ENCODE measurements at regions not wholly inside any gene's neighbourhood (a gene's known extent, or its start where the extent isn't known, plus 50 kb on each side); places are given as distances from the start of the nearest gene placed in this dataset.

DNA sequence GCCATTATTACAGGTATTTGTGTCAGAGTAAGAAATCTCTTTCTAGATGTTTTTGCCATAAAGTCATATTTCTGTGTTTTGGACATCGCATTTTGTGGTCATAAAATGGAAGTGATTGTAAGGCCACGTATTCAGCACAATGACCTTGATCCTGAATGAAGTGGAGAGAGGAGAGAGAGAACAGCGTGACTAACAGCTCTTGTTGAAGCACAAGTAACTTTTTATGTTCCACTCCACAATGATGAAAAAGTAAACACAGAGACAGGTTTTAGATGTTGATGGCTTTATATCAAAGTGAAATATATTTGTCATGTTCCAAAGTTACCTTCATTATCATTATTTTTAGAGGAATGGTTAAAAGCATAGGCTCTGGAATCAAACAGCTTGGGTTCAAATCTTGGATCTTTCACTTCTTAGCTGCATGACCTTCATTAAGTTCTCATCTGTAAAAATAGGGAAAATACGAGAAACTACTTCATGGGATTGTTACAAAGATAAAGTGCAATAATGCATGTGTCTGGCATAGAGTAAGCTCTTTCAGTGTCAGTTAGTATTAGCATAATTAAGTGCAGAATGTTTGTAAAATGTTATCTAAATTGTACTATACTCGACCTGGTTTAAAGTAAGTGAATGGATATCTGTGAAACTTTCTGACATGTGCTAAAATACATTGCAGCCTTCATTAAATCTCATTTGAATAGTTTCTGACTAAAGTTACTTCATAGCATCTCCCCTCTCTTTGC lies 341.5 kb upstream of the DNAJC19 start (continued):
- TF ChIP-seq, protein P1, sequence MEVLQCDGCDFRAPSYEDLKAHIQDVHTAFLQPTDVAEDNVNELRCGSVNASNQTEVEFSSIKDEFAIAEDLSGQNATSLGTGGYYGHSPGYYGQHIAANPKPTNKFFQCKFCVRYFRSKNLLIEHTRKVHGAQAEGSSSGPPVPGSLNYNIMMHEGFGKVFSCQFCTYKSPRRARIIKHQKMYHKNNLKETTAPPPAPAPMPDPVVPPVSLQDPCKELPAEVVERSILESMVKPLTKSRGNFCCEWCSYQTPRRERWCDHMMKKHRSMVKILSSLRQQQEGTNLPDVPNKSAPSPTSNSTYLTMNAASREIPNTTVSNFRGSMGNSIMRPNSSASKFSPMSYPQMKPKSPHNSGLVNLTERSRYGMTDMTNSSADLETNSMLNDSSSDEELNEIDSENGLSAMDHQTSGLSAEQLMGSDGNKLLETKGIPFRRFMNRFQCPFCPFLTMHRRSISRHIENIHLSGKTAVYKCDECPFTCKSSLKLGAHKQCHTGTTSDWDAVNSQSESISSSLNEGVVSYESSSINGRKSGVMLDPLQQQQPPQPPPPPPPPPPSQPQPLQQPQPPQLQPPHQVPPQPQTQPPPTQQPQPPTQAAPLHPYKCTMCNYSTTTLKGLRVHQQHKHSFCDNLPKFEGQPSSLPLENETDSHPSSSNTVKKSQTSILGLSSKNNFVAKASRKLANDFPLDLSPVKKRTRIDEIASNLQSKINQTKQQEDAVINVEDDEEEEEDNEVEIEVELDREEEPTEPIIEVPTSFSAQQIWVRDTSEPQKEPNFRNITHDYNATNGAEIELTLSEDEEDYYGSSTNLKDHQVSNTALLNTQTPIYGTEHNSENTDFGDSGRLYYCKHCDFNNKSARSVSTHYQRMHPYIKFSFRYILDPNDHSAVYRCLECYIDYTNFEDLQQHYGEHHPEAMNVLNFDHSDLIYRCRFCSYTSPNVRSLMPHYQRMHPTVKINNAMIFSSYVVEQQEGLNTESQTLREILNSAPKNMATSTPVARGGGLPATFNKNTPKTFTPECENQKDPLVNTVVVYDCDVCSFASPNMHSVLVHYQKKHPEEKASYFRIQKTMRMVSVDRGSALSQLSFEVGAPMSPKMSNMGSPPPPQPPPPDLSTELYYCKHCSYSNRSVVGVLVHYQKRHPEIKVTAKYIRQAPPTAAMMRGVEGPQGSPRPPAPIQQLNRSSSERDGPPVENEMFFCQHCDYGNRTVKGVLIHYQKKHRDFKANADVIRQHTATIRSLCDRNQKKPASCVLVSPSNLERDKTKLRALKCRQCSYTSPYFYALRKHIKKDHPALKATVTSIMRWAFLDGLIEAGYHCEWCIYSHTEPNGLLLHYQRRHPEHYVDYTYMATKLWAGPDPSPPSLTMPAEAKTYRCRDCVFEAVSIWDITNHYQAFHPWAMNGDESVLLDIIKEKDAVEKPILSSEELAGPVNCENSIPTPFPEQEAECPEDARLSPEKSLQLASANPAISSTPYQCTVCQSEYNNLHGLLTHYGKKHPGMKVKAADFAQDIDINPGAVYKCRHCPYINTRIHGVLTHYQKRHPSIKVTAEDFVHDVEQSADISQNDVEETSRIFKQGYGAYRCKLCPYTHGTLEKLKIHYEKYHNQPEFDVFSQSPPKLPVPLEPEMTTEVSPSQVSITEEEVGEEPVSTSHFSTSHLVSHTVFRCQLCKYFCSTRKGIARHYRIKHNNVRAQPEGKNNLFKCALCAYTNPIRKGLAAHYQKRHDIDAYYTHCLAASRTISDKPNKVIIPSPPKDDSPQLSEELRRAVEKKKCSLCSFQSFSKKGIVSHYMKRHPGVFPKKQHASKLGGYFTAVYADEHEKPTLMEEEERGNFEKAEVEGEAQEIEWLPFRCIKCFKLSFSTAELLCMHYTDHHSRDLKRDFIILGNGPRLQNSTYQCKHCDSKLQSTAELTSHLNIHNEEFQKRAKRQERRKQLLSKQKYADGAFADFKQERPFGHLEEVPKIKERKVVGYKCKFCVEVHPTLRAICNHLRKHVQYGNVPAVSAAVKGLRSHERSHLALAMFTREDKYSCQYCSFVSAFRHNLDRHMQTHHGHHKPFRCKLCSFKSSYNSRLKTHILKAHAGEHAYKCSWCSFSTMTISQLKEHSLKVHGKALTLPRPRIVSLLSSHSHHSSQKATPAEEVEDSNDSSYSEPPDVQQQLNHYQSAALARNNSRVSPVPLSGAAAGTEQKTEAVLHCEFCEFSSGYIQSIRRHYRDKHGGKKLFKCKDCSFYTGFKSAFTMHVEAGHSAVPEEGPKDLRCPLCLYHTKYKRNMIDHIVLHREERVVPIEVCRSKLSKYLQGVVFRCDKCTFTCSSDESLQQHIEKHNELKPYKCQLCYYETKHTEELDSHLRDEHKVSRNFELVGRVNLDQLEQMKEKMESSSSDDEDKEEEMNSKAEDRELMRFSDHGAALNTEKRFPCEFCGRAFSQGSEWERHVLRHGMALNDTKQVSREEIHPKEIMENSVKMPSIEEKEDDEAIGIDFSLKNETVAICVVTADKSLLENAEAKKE (CRISPR knock-in tag; IDR thresholded peaks at IDR 0.05) = no peak
- TF ChIP-seq NANOG (IDR thresholded peaks at IDR 0.05; ENCODE audit: borderline replicate concordance) (no peak), EZH2phosphoT487 (IDR thresholded peaks at IDR 0.05; ENCODE audit: unreplicated experiment) (no peak), POLR2AphosphoS5 (IDR thresholded peaks at IDR 0.05; ENCODE audit: low read depth) (no peak), STAT1 (IDR thresholded peaks at IDR 0.05; ENCODE audit: unreplicated experiment) (no peak), ZNF114 (CRISPR knock-in tag; IDR thresholded peaks at IDR 0.05) (no peak), JUNB (IDR thresholded peaks at IDR 0.05; ENCODE audit: unreplicated experiment) (no peak)
- TF ChIP-seq, protein P2, sequence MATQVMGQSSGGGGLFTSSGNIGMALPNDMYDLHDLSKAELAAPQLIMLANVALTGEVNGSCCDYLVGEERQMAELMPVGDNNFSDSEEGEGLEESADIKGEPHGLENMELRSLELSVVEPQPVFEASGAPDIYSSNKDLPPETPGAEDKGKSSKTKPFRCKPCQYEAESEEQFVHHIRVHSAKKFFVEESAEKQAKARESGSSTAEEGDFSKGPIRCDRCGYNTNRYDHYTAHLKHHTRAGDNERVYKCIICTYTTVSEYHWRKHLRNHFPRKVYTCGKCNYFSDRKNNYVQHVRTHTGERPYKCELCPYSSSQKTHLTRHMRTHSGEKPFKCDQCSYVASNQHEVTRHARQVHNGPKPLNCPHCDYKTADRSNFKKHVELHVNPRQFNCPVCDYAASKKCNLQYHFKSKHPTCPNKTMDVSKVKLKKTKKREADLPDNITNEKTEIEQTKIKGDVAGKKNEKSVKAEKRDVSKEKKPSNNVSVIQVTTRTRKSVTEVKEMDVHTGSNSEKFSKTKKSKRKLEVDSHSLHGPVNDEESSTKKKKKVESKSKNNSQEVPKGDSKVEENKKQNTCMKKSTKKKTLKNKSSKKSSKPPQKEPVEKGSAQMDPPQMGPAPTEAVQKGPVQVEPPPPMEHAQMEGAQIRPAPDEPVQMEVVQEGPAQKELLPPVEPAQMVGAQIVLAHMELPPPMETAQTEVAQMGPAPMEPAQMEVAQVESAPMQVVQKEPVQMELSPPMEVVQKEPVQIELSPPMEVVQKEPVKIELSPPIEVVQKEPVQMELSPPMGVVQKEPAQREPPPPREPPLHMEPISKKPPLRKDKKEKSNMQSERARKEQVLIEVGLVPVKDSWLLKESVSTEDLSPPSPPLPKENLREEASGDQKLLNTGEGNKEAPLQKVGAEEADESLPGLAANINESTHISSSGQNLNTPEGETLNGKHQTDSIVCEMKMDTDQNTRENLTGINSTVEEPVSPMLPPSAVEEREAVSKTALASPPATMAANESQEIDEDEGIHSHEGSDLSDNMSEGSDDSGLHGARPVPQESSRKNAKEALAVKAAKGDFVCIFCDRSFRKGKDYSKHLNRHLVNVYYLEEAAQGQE (IDR thresholded peaks at IDR 0.05; ENCODE audit: unreplicated experiment) = no peak

Measured in GM23338 (cell line).